Left lung (tissue), 4 donors: ENCODE measurements at regions not wholly inside any gene's neighbourhood (a gene's known extent, or its start where the extent isn't known, plus 50 kb on each side); places are given as distances from the start of the nearest gene placed in this dataset.
"Not testable (repeated sequence)": the region's sequence is repeated elsewhere in the genome, so short reads cannot be mapped to it uniquely, and the experiment has no call there.

ENCODE experiments used
- ATAC-seq: fragments of 200-7000 bp; cut with Tn5 transposase; one replicate; pipeline ENCODE4 v1.9.1; 2020; ENCODE audit warnings: moderate library complexity
- DNase-seq, 4 donors: peaks; one replicate each; pipeline ENCODE4 v3.0.0-alpha.2; 2013 to 2020
- H3K27ac ChIP-seq, 2 donors: fragments of 200-600 bp; sonication (generic) in 1 of 2; one replicate each; pipeline versions ENCODE4 v1.5.0 to v1.8.0; 2020 to 2021
- H3K27me3 ChIP-seq, 2 donors: fragments of 200-600 bp; sonication (generic) in 1 of 2; one replicate each; pipeline versions ENCODE4 v1.5.0 to v1.8.0; 2020 to 2021
- H3K36me3 ChIP-seq, 2 donors: fragments of 200-600 bp; sonication (generic) in 1 of 2; one replicate each; pipeline versions ENCODE4 v1.5.0 to v1.8.0; 2020 to 2021
- H3K4me1 ChIP-seq, 2 donors: fragments of 200-600 bp; one replicate each; pipeline ENCODE4 v1.8.0; 2021
- H3K4me3 ChIP-seq, 2 donors: fragments of 200-600 bp; sonication (generic) in 1 of 2; one replicate each; pipeline versions ENCODE4 v1.5.0 to v1.8.0; 2020 to 2021; ENCODE audit warnings: mild to moderate bottlenecking in 1 of 2
- H3K9me3 ChIP-seq, 2 donors: fragments of 200-600 bp; sonication (generic) in 1 of 2; one replicate each; pipeline versions ENCODE4 v1.5.0 to v1.8.0; 2020 to 2021
- CTCF ChIP-seq, 2 donors: fragments of 200-600 bp; sonication (generic) in 1 of 2; IDR thresholded peaks; one replicate each; pipeline versions ENCODE4 v1.5.0 to v1.8.0; 2021; ENCODE audit warnings: antibody characterized with exemption in 2 of 2
- intact Hi-C, 2 donors: fragments of 100-400 bp; cut with DNase I; formaldehyde crosslinking; loops; one replicate each; pipeline versions ENCODE4 v1.11.2 to v1.14.2; 2022
- donor health status: DM: no; HTN: yes; CAD: no.
- donor health status: DM: no; HTN: no; CAD: no.

GRCh38 chr12:114812384-114812783 lies 128.4 kb upstream of the TBX3 start:
- ATAC-seq (no peak), DNase-seq (no peak)
- no peak overlapping the region for H3K4me3 ChIP-seq
- no peak for TF ChIP-seq CTCF (IDR thresholded peaks at IDR 0.05)
- H3K9me3 ChIP-seq = no peaks in the 10 kb centered on the region
- peaks cover 0 to 5% of the 10 kb centered on the region in 2 donors for H3K27me3 ChIP-seq
- peaks cover 0 to 5% of the 10 kb centered on the region in 2 donors for H3K4me1 ChIP-seq
- intact Hi-C loops = no loop called here
- no peaks in the 10 kb centered on the region for H3K36me3 ChIP-seq
- peak overlapping the region in 1 of 2 donors; percentile 28 for H3K27ac ChIP-seq

- no peaks in the 10 kb centered on the region for H3K9me3 ChIP-seq
- H3K27me3 ChIP-seq = no peaks in the 10 kb centered on the region
- no peaks in the 10 kb centered on the region for H3K36me3 ChIP-seq
- H3K4me3 ChIP-seq = no peak overlapping the region
- peaks cover 0 to 5% of the 10 kb centered on the region in 2 donors for H3K4me1 ChIP-seq
- no peak for DNase-seq
- no peak overlapping the region for H3K27ac ChIP-seq
- no peak for ATAC-seq
- TF ChIP-seq CTCF (IDR thresholded peaks at IDR 0.05) = no peak
- intact Hi-C loops = no loop called here
These were observed 125.1 kb upstream of the TBX3 start for GRCh38 chr12:114809097-114809496.

- H3K4me1 ChIP-seq, ATAC-seq, H3K27me3 ChIP-seq, intact Hi-C loops, H3K9me3 ChIP-seq, DNase-seq, H3K27ac ChIP-seq, H3K36me3 ChIP-seq, H3K4me3 ChIP-seq: not testable (repeated sequence)
These were observed 117.4 kb upstream of the TBX3 start for GRCh38 chr12:114801381-114801780.

GRCh38 chr12:114800566-114800965 lies 116.6 kb upstream of the TBX3 start:
- H3K9me3 ChIP-seq, H3K4me3 ChIP-seq, ATAC-seq, H3K4me1 ChIP-seq, intact Hi-C loops, DNase-seq, H3K27ac ChIP-seq, H3K27me3 ChIP-seq, H3K36me3 ChIP-seq: not testable (repeated sequence)

GRCh38 chr12:114799574-114800487 lies 115.9 kb upstream of the TBX3 start:
- intact Hi-C loops = no loop called here
- ATAC-seq = peak; percentile 38
- no peaks in the 10 kb centered on the region for H3K4me1 ChIP-seq
- no peaks in the 10 kb centered on the region for H3K9me3 ChIP-seq
- TF ChIP-seq CTCF (IDR thresholded peaks at IDR 0.05) = no peak
- no peaks in the 10 kb centered on the region for H3K27me3 ChIP-seq
- H3K36me3 ChIP-seq = no peaks in the 10 kb centered on the region
- H3K27ac ChIP-seq = no peak overlapping the region
- H3K4me3 ChIP-seq = no peak overlapping the region
- DNase-seq = peak in 3 of 4 donors; percentile 33 to 62 (median 61)

- TF ChIP-seq CTCF (IDR thresholded peaks at IDR 0.05) = no peak
- intact Hi-C loops = no loop called here
- Histone ChIP-seq H3K4me1 (no peaks in the 10 kb centered on the region), H3K9me3 (no peaks in the 10 kb centered on the region), H3K27ac (no peak overlapping the region), H3K4me3 (no peak overlapping the region), H3K27me3 (no peaks in the 10 kb centered on the region), H3K36me3 (no peaks in the 10 kb centered on the region)
- DNase-seq (no peak), ATAC-seq (no peak)
These were observed 110.1 kb upstream of the TBX3 start for GRCh38 chr12:114794049-114794558.
